CD14-positive monocyte (primary cell): ENCODE measurements at regions not wholly inside any gene's neighbourhood (a gene's known extent, or its start where the extent isn't known, plus 50 kb on each side); places are given as distances from the start of the nearest gene placed in this dataset.

Experiments used
- DNase-seq, 3 donors: peaks; one replicate each; pipeline ENCODE4 v3.0.0-alpha.2; 2011 to 2022
- H2AFZ ChIP-seq: 2 replicates; pipeline ENCODE4 v1.6.0; 2012; ENCODE audit warnings: mild to moderate bottlenecking, low read depth, low read length, inconsistent platforms; ENCODE audit not compliant: insufficient read depth, poor library complexity, severe bottlenecking
- H3K27ac ChIP-seq, 2 donors: 1 replicate in 1 of 2; 2 replicates in 1 of 2; pipeline ENCODE4 v1.5.1; 2012 to 2013; ENCODE audit warnings: low read length in 2 of 2, control low read depth in 1 of 2, inconsistent platforms in 1 of 2, low read depth in 1 of 2, mild to moderate bottlenecking in 1 of 2
- H3K27me3 ChIP-seq, 2 donors: one replicate each; pipeline versions ENCODE4 v1.6.0 to v1.6.1; 2011 to 2013; ENCODE audit warnings: low read length in 2 of 2; ENCODE audit not compliant: control insufficient read depth in 2 of 2, insufficient read depth in 2 of 2
- H3K36me3 ChIP-seq, 2 donors: replicated peaks in 1 of 2; 1 replicate in 1 of 2; 2 replicates in 1 of 2; pipeline versions ENCODE4 v1.5.1 to v1.6.1; 2012 to 2013; ENCODE audit warnings: low read length in 2 of 2, control low read depth in 1 of 2, inconsistent platforms in 1 of 2, mild to moderate bottlenecking in 1 of 2; ENCODE audit not compliant: insufficient read depth in 2 of 2, control insufficient read depth in 1 of 2
- H3K4me1 ChIP-seq, 2 donors: 1 replicate in 1 of 2; 2 replicates in 1 of 2; pipeline versions ENCODE4 v1.5.1 to v1.6.1; 2012 to 2013; ENCODE audit warnings: low read length in 2 of 2, control low read depth in 1 of 2, inconsistent platforms in 1 of 2, mild to moderate bottlenecking in 1 of 2, moderate library complexity in 1 of 2; ENCODE audit not compliant: insufficient read depth in 2 of 2, control insufficient read depth in 1 of 2
- H3K4me2 ChIP-seq: replicated peaks from 2 replicates; pipeline ENCODE3; 2012; ENCODE audit warnings: low read length, moderate library complexity, mild to moderate bottlenecking; ENCODE audit not compliant: poor library complexity, severe bottlenecking; ENCODE audit errors: extremely low read depth
- H3K4me3 ChIP-seq, 3 experiments: fragments of 200-600 bp in 1 of 3; sonication (generic) in 1 of 3; replicated peaks in 1 of 3; 1 replicate in 2 of 3; 2 replicates in 1 of 3; pipeline ENCODE4 v1.5.1; 2011 to 2013; ENCODE audit warnings: low read length in 3 of 3, mild to moderate bottlenecking in 3 of 3, control low read depth in 2 of 3, low read depth in 2 of 3, inconsistent platforms in 1 of 3, moderate library complexity in 1 of 3
- H3K79me2 ChIP-seq: 2 replicates; pipeline ENCODE4 v1.6.0; 2012; ENCODE audit warnings: mild to moderate bottlenecking, control low read depth, inconsistent platforms, low read length, moderate library complexity; ENCODE audit not compliant: insufficient read depth
- H3K9ac ChIP-seq: 2 replicates; pipeline ENCODE4 v1.6.0; 2017; ENCODE audit warnings: low read length, mild to moderate bottlenecking; ENCODE audit not compliant: insufficient read depth, poor library complexity, severe bottlenecking
- H3K9me3 ChIP-seq, 2 donors: replicated peaks in 1 of 2; 1 replicate in 1 of 2; 2 replicates in 1 of 2; pipeline versions ENCODE4 v1.5.1 to v1.6.1; 2012 to 2013; ENCODE audit warnings: low read length in 2 of 2, control low read depth in 1 of 2; ENCODE audit not compliant: control insufficient read depth in 1 of 2, insufficient read depth in 1 of 2
- H4K20me1 ChIP-seq: 2 replicates; pipeline ENCODE4 v1.6.0; 2012; ENCODE audit warnings: mild to moderate bottlenecking, low read length, control low read depth, moderate library complexity; ENCODE audit not compliant: insufficient read depth
- H3K27ac Mint-ChIP-seq, 7 donors: one replicate each; pipeline ENCODE4 v1.8.0; 2020; ENCODE audit warnings: mild to moderate bottlenecking in 7 of 7, mixed read lengths in 7 of 7, moderate library complexity in 6 of 7, inconsistent platforms in 2 of 7
- H3K27me3 Mint-ChIP-seq, 3 donors: one replicate each; pipeline ENCODE4 v1.8.0; 2021 to 2022; ENCODE audit warnings: low read depth in 3 of 3, mild to moderate bottlenecking in 3 of 3, mixed read lengths in 3 of 3, moderate library complexity in 3 of 3, inconsistent platforms in 1 of 3
- H3K36me3 Mint-ChIP-seq, 2 donors: one replicate each; pipeline ENCODE4 v1.8.0; 2020; ENCODE audit warnings: mixed read lengths in 2 of 2, inconsistent platforms in 1 of 2, mild to moderate bottlenecking in 1 of 2
- H3K4me1 Mint-ChIP-seq: one replicate; pipeline ENCODE4 v1.8.0; 2020; ENCODE audit warnings: mild to moderate bottlenecking, mixed read lengths
- H3K4me3 Mint-ChIP-seq, 2 donors: one replicate each; pipeline ENCODE4 v1.8.0; 2020; ENCODE audit warnings: mild to moderate bottlenecking in 2 of 2, mixed read lengths in 2 of 2, moderate library complexity in 1 of 2
- H3K9me3 Mint-ChIP-seq, 7 donors: one replicate each; pipeline ENCODE4 v1.8.0; 2020 to 2022; ENCODE audit warnings: mixed read lengths in 7 of 7, mild to moderate bottlenecking in 6 of 7, moderate library complexity in 6 of 7, inconsistent platforms in 2 of 7
- CTCF ChIP-seq: fragments of 200-600 bp; IDR thresholded peaks from one replicate; pipeline ENCODE4 v1.8.0; 2022; ENCODE audit warnings: antibody characterized with exemption, mild to moderate bottlenecking
- WGBS: methylation state at CpG from one replicate; pipeline ENCODE4 v1.1.5; 2013; ENCODE audit warnings: missing lambda C conversion rate; ENCODE audit not compliant: insufficient coverage; 5-methylcytosine and 5-hydroxymethylcytosine counted together
- intact Hi-C, 2 donors: fragments of 100-400 bp; cut with micrococcal nuclease; formaldehyde crosslinking; loops; one replicate each; pipeline versions ENCODE4 v1.15.0 to v1.15.1; 2023

- peaks cover 0 to 1% (median 0%) of the 10 kb centered on the region in 3 donors for H3K27me3 Mint-ChIP-seq
- intact Hi-C loops = no loop called here
- TF ChIP-seq CTCF = no peak
- Histone ChIP-seq H3K27me3 (no peaks in the 10 kb centered on the region), H3K4me3 (no peak overlapping the region), H3K27ac (no peak overlapping the region), H3K9ac (no peak overlapping the region), H4K20me1 (no peaks in the 10 kb centered on the region), H3K4me1 (no peaks in the 10 kb centered on the region), H3K9me3 (no peaks in the 10 kb centered on the region), H3K79me2 (no peaks in the 10 kb centered on the region), H3K4me2 (no peak overlapping the region), H3K36me3 (no peaks in the 10 kb centered on the region), H2AFZ (no peak overlapping the region)
- H3K4me1 Mint-ChIP-seq = no peaks in the 10 kb centered on the region
- 92% methylated on average over 2 of the region's 2 CpGs for WGBS
- H3K4me3 Mint-ChIP-seq = no peak overlapping the region
- H3K36me3 Mint-ChIP-seq = no peaks in the 10 kb centered on the region
- H3K27ac Mint-ChIP-seq = no peak overlapping the region
- H3K9me3 Mint-ChIP-seq = peaks cover 0 to 12% (median 5%) of the 10 kb centered on the region in 7 donors
- no peak for DNase-seq
Measured at GRCh38 chr11:107276077-107276476, 181.5 kb downstream of the CWF19L2 start.

GRCh38 chr11:107275632-107276031, 182.0 kb downstream of the CWF19L2 start:
- Histone ChIP-seq H3K9me3 (no peaks in the 10 kb centered on the region), H3K4me3 (no peak overlapping the region), H2AFZ (no peak overlapping the region), H3K27me3 (no peaks in the 10 kb centered on the region), H4K20me1 (no peaks in the 10 kb centered on the region), H3K9ac (no peak overlapping the region), H3K79me2 (no peaks in the 10 kb centered on the region), H3K36me3 (no peaks in the 10 kb centered on the region), H3K27ac (no peak overlapping the region), H3K4me1 (no peaks in the 10 kb centered on the region), H3K4me2 (no peak overlapping the region)
- no peaks in the 10 kb centered on the region for H3K36me3 Mint-ChIP-seq
- intact Hi-C loops = no loop called here
- WGBS = 100% methylated on average over 1 of the region's 1 CpG
- peaks cover 0 to 1% (median 0%) of the 10 kb centered on the region in 3 donors for H3K27me3 Mint-ChIP-seq
- no peak overlapping the region for H3K27ac Mint-ChIP-seq
- no peak overlapping the region for H3K4me3 Mint-ChIP-seq
- peaks cover 0 to 12% (median 3%) of the 10 kb centered on the region in 7 donors for H3K9me3 Mint-ChIP-seq
- DNase-seq = no peak
- TF ChIP-seq CTCF = no peak
- no peaks in the 10 kb centered on the region for H3K4me1 Mint-ChIP-seq
